Lung (tissue), 11 donors: ENCODE measurements at regions not wholly inside any gene's neighbourhood (a gene's known extent, or its start where the extent isn't known, plus 50 kb on each side); places are given as distances from the start of the nearest gene placed in this dataset.

Source experiments
- ATAC-seq: fragments of 200-7000 bp; cut with Tn5 transposase; one replicate; pipeline ENCODE4 v1.9.1; 2020; ENCODE audit warnings: moderate number of reproducible peaks; ENCODE audit not compliant: insufficient read depth, low FRiP score
- DNase-seq, 3 donors: peaks; one replicate each; pipeline ENCODE4 v3.0.0-alpha.2; 2013 to 2017
- H3K27ac ChIP-seq, 2 donors: one replicate each; pipeline ENCODE4 v1.5.1; 2013; ENCODE audit warnings: mild to moderate bottlenecking in 2 of 2, moderate library complexity in 2 of 2, control low read depth in 1 of 2, inconsistent platforms in 1 of 2, low read depth in 1 of 2, low read length in 1 of 2
- H3K27me3 ChIP-seq, 3 donors: one replicate each; pipeline ENCODE4 v1.5.1; 2013; ENCODE audit warnings: low read length in 2 of 3; ENCODE audit not compliant: control insufficient read depth in 3 of 3, insufficient read depth in 3 of 3
- H3K36me3 ChIP-seq, 4 donors: one replicate each; pipeline ENCODE4 v1.5.1; 2013; ENCODE audit warnings: low read length in 4 of 4, mild to moderate bottlenecking in 1 of 4, moderate library complexity in 1 of 4; ENCODE audit not compliant: control insufficient read depth in 4 of 4, insufficient read depth in 4 of 4
- H3K4me1 ChIP-seq, 5 donors: one replicate each; pipeline ENCODE4 v1.5.1; 2013; ENCODE audit warnings: low read length in 5 of 5, mild to moderate bottlenecking in 2 of 5, moderate library complexity in 1 of 5; ENCODE audit not compliant: control insufficient read depth in 5 of 5, insufficient read depth in 5 of 5
- H3K4me3 ChIP-seq: one replicate; pipeline ENCODE4 v1.5.1; 2013; ENCODE audit warnings: mild to moderate bottlenecking, control low read depth, moderate library complexity
- H3K9ac ChIP-seq, 2 donors: one replicate each; pipeline ENCODE4 v1.5.1; 2013; ENCODE audit warnings: low read length in 2 of 2, control low read depth in 1 of 2; ENCODE audit not compliant: insufficient read depth in 1 of 2
- H3K9me3 ChIP-seq, 4 donors: one replicate each; pipeline ENCODE4 v1.5.1; 2013; ENCODE audit warnings: low read length in 3 of 4, mild to moderate bottlenecking in 1 of 4, moderate library complexity in 1 of 4; ENCODE audit not compliant: control insufficient read depth in 4 of 4, insufficient read depth in 3 of 4
- CTCF ChIP-seq: IDR thresholded peaks from 2 replicates; pipeline ENCODE4 v1.5.1; 2012; ENCODE audit warnings: mild to moderate bottlenecking; ENCODE audit errors: control extremely low read depth, extremely low read depth
- whole genome bisulfite sequencing, 2 donors: extraction: QIAGEN DNeasy Blood & Tissue Kit; methylation state at CpG; one replicate each; pipeline ENCODE4 v1.1.7; 2013; 5-methylcytosine and 5-hydroxymethylcytosine counted together
- donor health status: control.
- donor health status: control.
- donor health status: Bipolar disorder and iron deficiency.
- donor health status: healthy.
- donor health status: DM: yes; HTN: yes; CAD: no.

DNA sequence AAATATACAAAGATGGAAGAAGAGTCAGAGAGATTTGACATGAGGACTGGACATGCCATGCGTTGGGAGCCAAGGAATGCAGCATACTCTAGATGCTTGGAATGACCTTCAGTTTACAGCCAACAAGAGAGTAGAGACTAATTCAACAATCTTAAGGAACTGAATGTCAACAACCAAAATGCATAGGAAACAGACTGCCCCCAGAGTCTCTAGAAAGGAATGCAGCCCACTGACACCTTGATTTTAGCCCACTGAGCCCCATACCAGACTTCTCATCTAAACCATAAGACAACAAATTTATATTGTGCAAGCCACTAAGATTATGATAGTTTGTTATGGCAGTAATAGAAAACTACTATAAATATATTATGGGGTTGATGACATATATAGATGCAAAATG, 611.2 kb downstream of the RPS29 start:
- H3K27me3 ChIP-seq = no peaks in the 10 kb centered on the region
- DNase-seq = no peak
- no peak for ATAC-seq
- no peaks in the 10 kb centered on the region for H3K9me3 ChIP-seq
- no peak overlapping the region for H3K27ac ChIP-seq
- H3K9ac ChIP-seq = no peak overlapping the region
- H3K4me3 ChIP-seq = no peak overlapping the region
- no peaks in the 10 kb centered on the region for H3K36me3 ChIP-seq
- no peaks in the 10 kb centered on the region for H3K4me1 ChIP-seq
- WGBS, 2 donors = 63 to 74% methylated on average over 1 of the region's 1 CpG
- no peak for TF ChIP-seq CTCF

- no peak for TF ChIP-seq CTCF
- no peak overlapping the region for H3K9ac ChIP-seq
- no peaks in the 10 kb centered on the region for H3K27me3 ChIP-seq
- ATAC-seq = no peak
- H3K36me3 ChIP-seq = no peaks in the 10 kb centered on the region
- H3K27ac ChIP-seq = no peak overlapping the region
- peak in 1 of 3 donors; percentile 4 for DNase-seq
- H3K9me3 ChIP-seq = no peaks in the 10 kb centered on the region
- H3K4me3 ChIP-seq = no peak overlapping the region
- H3K4me1 ChIP-seq = no peaks in the 10 kb centered on the region
Observed at GRCh38 chr14:48973151-48973550, 613.0 kb downstream of the RPS29 start.

DNA sequence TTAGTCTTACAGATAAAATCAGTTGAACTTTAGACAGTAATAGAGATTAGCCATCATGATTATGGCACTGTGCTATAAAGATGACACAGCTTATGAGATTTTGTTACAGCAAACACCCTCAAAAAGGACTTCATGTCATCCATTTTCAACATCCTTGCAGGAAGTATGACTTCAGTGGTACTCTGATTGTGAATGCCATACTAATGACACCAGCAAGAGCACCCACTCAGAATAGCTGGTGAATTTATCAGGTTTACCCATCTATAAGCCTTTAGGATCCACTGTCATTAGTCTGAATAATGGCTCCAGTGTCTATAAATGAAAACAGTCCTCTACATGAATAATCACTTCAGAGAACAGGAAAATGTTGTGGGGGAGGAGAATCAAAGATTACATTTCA, 615.2 kb downstream of the RPS29 start:
- Histone ChIP-seq H3K9ac (no peak overlapping the region), H3K27ac (no peak overlapping the region), H3K4me1 (no peaks in the 10 kb centered on the region), H3K36me3 (no peaks in the 10 kb centered on the region), H3K4me3 (no peak overlapping the region), H3K27me3 (no peaks in the 10 kb centered on the region), H3K9me3 (no peaks in the 10 kb centered on the region)
- no peak for DNase-seq
- no peak for ATAC-seq
- TF ChIP-seq CTCF = no peak

DNA sequence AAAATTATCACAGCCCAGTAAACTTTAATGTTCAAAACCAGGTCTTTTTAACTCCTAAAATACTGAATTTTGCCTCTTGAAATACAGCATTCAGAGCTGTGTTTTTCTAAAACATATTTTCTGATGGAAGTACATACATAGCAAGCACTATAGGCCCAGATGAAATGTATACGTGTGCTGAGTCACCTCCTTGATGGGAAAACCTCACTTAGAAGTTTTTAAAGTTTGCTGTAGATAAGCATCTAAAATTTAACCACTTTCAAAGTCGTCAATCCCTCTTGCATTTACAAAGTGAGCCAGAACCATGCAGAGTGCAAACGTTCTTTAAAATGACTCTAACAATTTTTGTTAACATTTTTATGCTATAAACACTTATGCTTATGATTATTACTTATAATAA, 618.8 kb downstream of the RPS29 start:
- Histone ChIP-seq H3K4me3 (no peak overlapping the region), H3K9me3 (no peaks in the 10 kb centered on the region), H3K9ac (no peak overlapping the region), H3K27me3 (no peaks in the 10 kb centered on the region), H3K4me1 (no peaks in the 10 kb centered on the region), H3K36me3 (no peaks in the 10 kb centered on the region), H3K27ac (no peak overlapping the region)
- ATAC-seq (no peak), DNase-seq (peak in 2 of 3 donors; percentile 0 to 20)
- 12 to 19% methylated on average over 3 of the region's 3 CpGs for WGBS, 2 donors
- TF ChIP-seq CTCF = no peak
